ENCODE measurements at regions not wholly inside any gene's neighbourhood (a gene's known extent, or its start where the extent isn't known, plus 50 kb on each side); places are given as distances from the start of the nearest gene placed in this dataset.

- TF ChIP-seq TAF1 (IDR thresholded peaks at IDR 0.05; ENCODE audit: low read depth) (no peak), TEAD4 (IDR thresholded peaks at IDR 0.05) (no peak), NFIC (IDR thresholded peaks at IDR 0.05) (no peak), ZBTB7A (IDR thresholded peaks at IDR 0.05; ENCODE audit: low read depth) (no peak), EP300 (IDR thresholded peaks at IDR 0.05; ENCODE audit: borderline replicate concordance) (no peak), TCF12 (IDR thresholded peaks at IDR 0.05; ENCODE audit: low read depth) (no peak), RAD21 (IDR thresholded peaks at IDR 0.05; ENCODE audit: low read depth) (no peak), REST (IDR thresholded peaks at IDR 0.05; ENCODE audit: low read depth) (no peak), CEBPB (IDR thresholded peaks at IDR 0.05) (no peak), CREB1 (IDR thresholded peaks at IDR 0.05; ENCODE audit: low read depth) (no peak), FOXM1 (IDR thresholded peaks at IDR 0.05; ENCODE audit: borderline replicate concordance, low read depth) (no peak), USF1 (IDR thresholded peaks at IDR 0.05) (no peak), YY1 (IDR thresholded peaks at IDR 0.05; ENCODE audit: low read depth) (no peak), EGR1 (IDR thresholded peaks at IDR 0.05) (no peak)
- TF ChIP-seq, protein P1, sequence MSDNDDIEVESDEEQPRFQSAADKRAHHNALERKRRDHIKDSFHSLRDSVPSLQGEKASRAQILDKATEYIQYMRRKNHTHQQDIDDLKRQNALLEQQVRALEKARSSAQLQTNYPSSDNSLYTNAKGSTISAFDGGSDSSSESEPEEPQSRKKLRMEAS (IDR thresholded peaks at IDR 0.05), result no peak
Measured at GRCh38 chr1:58936973-58937372, 153.1 kb upstream of the JUN start.

DNA sequence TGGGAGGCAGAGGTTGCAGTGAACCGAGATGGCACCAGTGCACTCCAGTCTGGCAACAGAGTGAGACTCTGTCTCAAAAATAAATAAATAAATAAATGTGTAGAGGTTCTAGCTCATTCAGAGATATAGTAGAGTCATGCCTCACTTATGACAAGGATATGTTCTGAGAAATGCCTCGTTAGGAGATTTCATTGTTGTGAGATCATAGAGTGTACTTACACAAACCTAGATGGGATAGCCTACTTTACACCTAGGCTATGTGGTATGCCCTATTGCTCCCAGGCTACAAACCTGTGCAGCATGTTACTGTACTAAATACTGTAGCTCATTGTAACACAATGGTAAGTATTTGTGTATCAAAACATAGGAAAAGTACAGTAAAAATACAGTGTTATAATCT, 155.3 kb upstream of the JUN start:
- TF ChIP-seq TAF1 (IDR thresholded peaks at IDR 0.05; ENCODE audit: low read depth) (no peak), EP300 (IDR thresholded peaks at IDR 0.05; ENCODE audit: borderline replicate concordance) (no peak), EGR1 (IDR thresholded peaks at IDR 0.05) (no peak), FOXM1 (IDR thresholded peaks at IDR 0.05; ENCODE audit: borderline replicate concordance, low read depth) (no peak), TEAD4 (IDR thresholded peaks at IDR 0.05) (no peak), REST (IDR thresholded peaks at IDR 0.05; ENCODE audit: low read depth) (no peak), NFIC (IDR thresholded peaks at IDR 0.05) (no peak), RAD21 (IDR thresholded peaks at IDR 0.05; ENCODE audit: low read depth) (no peak), TCF12 (IDR thresholded peaks at IDR 0.05; ENCODE audit: low read depth) (no peak), ZBTB7A (IDR thresholded peaks at IDR 0.05; ENCODE audit: low read depth) (no peak), USF1 (IDR thresholded peaks at IDR 0.05) (no peak)
- TF ChIP-seq, protein P1 (IDR thresholded peaks at IDR 0.05), result no peak

DNA sequence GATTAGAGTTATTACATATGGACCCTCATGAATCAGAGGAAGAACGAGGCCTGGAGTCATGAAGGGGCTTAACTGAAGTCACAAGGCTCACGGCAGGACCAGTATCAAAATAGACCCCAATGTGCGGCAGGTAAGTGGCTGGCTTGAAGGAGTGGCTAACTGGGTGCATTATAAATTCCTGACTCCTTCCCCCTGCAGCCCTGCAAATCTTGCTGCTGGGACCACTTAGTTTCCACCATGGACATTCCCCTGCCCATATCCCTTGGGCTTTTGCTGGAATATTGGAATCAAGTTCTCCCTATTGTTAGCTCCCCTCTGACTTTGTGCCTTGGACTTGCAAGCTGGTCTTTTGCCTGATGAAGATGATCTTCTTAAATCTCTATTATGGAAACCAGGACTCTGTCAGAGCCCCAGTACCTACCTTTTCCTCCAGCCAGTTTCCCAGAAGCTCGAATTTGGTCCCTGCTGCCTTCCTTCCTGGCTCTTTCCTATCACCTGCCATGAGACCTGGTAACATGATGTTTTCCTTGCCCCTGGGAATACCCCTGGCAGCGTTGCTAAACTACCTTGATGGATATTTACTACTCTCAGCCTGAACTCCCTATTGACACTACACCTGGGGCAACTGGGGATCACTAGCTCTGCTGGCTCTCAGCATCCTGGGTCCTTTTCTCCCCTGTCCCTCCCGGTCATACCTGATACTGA, 156.0 kb upstream of the JUN start:
- TF ChIP-seq CREB1 (IDR thresholded peaks at IDR 0.05; ENCODE audit: low read depth) (no peak), CEBPB (IDR thresholded peaks at IDR 0.05) (no peak), TCF12 (IDR thresholded peaks at IDR 0.05; ENCODE audit: low read depth) (no peak), REST (IDR thresholded peaks at IDR 0.05; ENCODE audit: low read depth) (no peak), EP300 (IDR thresholded peaks at IDR 0.05; ENCODE audit: borderline replicate concordance) (no peak), TAF1 (IDR thresholded peaks at IDR 0.05; ENCODE audit: low read depth) (no peak), USF1 (IDR thresholded peaks at IDR 0.05) (no peak), ZBTB7A (IDR thresholded peaks at IDR 0.05; ENCODE audit: low read depth) (no peak), FOXM1 (IDR thresholded peaks at IDR 0.05; ENCODE audit: borderline replicate concordance, low read depth) (no peak), EGR1 (IDR thresholded peaks at IDR 0.05) (no peak), TEAD4 (IDR thresholded peaks at IDR 0.05) (no peak), YY1 (IDR thresholded peaks at IDR 0.05; ENCODE audit: low read depth) (no peak), NFIC (IDR thresholded peaks at IDR 0.05) (no peak), RAD21 (IDR thresholded peaks at IDR 0.05; ENCODE audit: low read depth) (no peak)
- TF ChIP-seq, protein P1 (IDR thresholded peaks at IDR 0.05), result no peak

Measured in Ishikawa (cell line).